CD4-positive, alpha-beta T cell treated with Interleukin-10 for 1 hour (primary cell): ENCODE measurements at regions not wholly inside any gene's neighbourhood (a gene's known extent, or its start where the extent isn't known, plus 50 kb on each side); places are given as distances from the start of the nearest gene placed in this dataset.

Source experiments
- DNase-seq: peaks from one replicate; pipeline ENCODE4 v3.0.0-alpha.2; 2020

- DNase-seq: no peak
These were observed 183.7 kb downstream of the RGS3 start for GRCh38 chr9:113646946-113647914.

- no peak for DNase-seq
These were observed 184.5 kb downstream of the RGS3 start for GRCh38 chr9:113648048-113648447.

- no peak for DNase-seq
These were observed 185.1 kb downstream of the RGS3 start for GRCh38 chr9:113648586-113648985.

- no peak for DNase-seq
These were observed 185.5 kb downstream of the RGS3 start for GRCh38 chr9:113649054-113649453.

GRCh38 chr9:113649855-113650206 lies 186.3 kb downstream of the RGS3 start:
- no peak for DNase-seq

DNA sequence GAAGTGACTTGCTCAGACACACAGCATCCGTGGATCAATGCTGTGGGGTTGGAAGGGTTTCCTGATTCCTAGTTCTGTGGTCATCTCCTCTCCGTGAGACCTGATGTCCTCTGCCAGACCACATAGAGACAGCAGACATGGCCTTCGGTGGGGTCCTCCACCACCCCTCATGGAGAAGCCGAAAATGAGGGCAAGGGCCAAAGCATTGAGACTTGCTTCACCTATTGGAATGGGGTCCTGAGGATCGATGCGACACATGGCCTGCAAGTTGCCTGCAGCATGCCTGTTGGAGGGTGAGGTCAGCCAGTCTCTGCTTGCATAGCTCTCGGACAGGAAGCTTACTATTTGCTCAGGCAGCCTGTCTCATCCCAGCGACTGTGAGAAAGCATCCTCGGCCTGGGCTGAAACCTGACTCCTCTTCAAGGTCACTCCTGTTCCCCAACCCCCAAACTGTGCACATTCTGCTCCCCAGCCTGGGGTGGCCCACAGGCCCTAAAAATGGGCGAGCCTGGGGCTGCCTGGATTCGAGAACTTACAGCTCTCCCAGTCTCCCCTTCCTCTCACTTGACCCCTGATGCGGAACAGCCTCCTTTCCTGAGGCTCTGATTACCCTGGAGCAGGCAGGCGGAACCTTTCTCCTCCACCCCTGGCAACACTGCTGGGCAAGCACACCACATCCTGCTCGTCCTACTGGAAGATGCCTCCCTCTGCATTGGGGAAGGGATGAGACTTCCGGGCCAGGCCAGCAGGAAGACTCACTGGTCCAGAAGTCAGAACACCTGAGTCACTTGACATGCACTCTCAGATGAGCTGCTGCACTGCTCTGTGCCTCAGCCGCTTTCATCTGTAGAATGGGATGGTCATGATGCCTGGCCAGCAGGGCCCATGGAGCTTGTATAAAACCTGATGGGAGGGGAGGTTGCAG lies 186.9 kb downstream of the RGS3 start:
- no peak for DNase-seq

DNA sequence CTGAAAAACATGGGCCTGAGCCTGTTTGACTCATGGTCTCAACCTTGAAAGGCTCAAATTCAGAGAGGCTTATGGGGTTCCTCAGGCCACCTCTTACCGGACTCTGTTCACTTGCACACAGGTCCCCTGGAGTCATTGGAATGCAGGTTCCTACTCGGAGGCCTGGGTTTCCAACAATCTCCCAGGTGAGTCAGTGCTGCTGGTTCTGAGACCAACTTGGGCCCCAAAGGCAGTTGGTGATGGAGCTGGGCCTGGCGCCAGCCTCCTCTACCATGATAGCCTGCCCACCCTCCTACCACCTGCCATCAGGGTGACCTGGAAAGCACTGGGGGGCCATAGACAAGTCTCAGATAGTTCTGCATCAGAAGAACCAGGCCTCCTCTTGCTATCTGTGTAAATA lies 188.4 kb downstream of the RGS3 start:
- no peak for DNase-seq

GRCh38 chr9:113652355-113653152 lies 189.0 kb downstream of the RGS3 start:
- DNase-seq: no peak

- DNase-seq: no peak
These were observed 190.4 kb downstream of the RGS3 start for GRCh38 chr9:113653746-113654604.

DNA sequence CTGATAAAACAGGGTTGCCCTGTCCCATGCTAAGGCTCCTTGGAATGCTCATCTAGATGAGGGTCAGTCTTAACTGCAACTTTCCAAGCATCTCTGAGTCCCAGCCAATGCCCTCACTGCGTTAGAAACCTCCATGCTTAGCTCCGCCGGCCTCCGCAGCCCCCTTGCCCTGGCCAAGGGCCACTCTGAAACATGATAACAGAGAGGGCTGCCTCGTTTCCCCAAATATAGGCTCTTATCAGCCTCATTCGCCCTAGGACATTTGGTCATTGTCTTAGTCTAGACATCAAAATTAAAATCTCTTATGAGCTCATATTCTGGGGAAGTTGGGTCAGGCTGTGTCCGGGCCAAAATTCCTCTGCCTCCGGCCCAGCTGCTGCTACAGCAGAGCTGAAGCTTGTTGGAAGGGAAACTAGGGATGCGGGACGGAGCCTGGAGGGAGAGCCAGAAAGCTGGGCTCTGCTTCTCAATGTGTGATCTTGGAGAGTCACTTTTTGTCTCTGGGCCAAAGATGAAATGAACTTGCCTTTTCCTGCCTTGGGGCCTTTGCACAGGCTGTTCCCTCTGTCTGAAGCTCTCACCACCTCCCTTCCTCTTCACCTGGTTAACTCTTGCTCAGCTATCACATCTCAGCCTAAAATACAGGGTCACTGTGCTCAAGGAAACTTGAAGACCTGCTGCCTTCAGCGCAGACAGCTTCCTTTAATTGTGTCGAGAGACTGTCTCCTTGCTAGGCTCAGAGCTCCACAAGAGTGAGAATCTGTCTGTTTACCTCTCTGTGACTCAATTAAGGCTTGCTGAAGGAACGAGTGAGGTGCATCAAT lies 191.3 kb downstream of the RGS3 start:
- no peak for DNase-seq

DNA sequence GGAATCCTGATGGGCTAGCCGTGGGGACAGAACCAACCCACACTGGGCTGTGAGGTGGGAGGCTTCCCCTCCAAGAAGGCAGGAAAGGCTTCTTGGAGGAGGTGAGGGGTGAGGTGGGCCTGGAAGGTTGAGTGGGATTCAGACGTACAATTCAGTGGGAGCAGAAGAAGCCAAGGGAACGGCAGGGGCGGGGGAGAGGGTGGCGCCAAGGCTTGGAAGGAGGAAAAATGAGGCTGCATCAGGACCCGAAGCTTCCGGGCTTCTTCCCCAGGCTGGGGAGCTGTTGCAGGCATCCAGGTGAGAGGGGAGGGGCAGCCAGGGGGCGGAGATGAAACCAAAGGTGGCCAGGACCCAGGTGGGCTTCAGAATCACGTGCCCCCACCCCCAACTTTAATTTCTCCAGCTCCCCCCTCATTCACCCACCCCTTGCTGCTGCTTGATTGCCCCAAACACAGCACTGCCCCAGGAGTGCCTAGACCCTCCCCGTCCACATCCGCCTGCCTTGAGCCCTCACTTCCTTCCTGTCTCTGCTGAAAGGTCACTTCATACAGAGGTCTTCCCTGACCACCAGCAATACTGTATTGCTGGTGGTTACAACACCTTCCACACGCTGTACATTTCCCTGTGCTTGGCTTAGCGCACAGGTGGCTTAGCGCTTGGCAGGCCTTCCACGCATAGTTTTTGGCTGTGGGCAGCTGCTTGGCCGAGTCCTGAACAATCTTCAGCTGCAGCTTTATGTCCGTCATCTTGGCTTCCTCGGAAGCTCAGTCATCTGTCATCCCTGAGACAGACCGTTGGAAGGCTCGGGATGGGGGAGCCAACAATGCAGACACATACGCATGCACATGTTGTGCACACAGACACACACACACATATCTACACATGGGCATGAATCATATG lies 193.5 kb downstream of the RGS3 start:
- DNase-seq: no peak

GRCh38 chr9:113657765-113658544 lies 194.4 kb downstream of the RGS3 start:
- DNase-seq: peak; percentile 80

DNA sequence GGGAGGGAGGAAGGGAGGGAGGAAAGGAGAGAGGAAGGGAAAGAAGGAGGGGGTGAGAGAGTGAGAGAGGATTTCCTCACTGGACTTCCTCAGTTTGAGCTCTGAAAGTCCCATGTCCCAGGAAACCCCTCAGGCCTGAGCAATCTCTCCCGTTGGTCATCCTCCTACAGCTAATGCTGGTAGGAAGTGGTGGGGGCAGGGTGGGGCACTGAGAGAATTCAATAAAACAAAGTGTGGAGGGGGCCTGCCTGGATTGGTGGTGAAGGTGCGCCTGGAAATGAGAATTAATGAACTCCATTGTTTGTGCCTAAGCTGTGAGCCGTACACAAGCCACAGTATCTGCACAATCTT lies 195.0 kb downstream of the RGS3 start:
- DNase-seq: no peak

- no peak for DNase-seq
These were observed 195.5 kb downstream of the RGS3 start for GRCh38 chr9:113659039-113659438.

DNA sequence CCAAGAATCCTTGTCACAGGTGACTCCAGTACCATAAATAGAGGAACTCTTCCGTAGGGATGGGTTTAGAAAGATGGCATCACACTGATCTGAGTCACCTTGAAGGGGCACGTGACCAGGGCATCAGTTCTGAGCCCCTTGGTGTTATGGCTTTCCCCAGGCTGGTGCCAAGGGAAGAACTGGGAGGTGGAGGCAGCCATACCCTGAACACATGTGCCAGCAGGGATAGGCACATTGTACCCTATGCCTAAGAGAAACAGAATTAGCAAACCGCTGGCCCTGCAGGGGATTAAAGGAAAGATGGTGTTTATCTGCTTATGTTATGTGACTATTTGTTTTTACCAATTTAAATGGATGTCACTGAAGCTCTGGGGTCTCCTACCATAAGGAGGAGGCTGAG lies 196.2 kb downstream of the RGS3 start:
- DNase-seq: no peak

- no peak for DNase-seq
These were observed 196.7 kb downstream of the RGS3 start for GRCh38 chr9:113660196-113660595.

- DNase-seq: no peak
These were observed 197.5 kb downstream of the RGS3 start for GRCh38 chr9:113661074-113661473.

- DNase-seq: no peak
These were observed 200.8 kb downstream of the RGS3 start for GRCh38 chr9:113664181-113664875.

- DNase-seq: no peak
These were observed 201.5 kb downstream of the RGS3 start for GRCh38 chr9:113665064-113665463.
